A549 (cell line): ENCODE measurements at regions not wholly inside any gene's neighbourhood (a gene's known extent, or its start where the extent isn't known, plus 50 kb on each side); places are given as distances from the start of the nearest gene placed in this dataset.

Experiments
- CBX2 ChIP-seq: fragments of 200-600 bp; sonication (generic); IDR thresholded peaks from 2 replicates; pipeline ENCODE4 v1.6.1; 2016; ENCODE audit warnings: low read depth, mild to moderate bottlenecking, borderline replicate concordance
- CHD4 ChIP-seq: fragments of 200-600 bp; sonication (generic); IDR thresholded peaks from 2 replicates; pipeline ENCODE4 v1.6.1; 2016; ENCODE audit warnings: antibody characterized with exemption, mild to moderate bottlenecking, borderline replicate concordance
- CTCF ChIP-seq: fragments of >200 bp; sonication (Bioruptor Twin); formaldehyde crosslinking; IDR thresholded peaks from 3 replicates; pipeline ENCODE4 v1.5.1; 2016
- ESRRA ChIP-seq: fragments of 150-350 bp; IDR thresholded peaks from 2 replicates; pipeline ENCODE4 v1.6.1; 2014; ENCODE audit warnings: mild to moderate bottlenecking, low read length, borderline replicate concordance
- HDAC2 ChIP-seq: fragments of 200-600 bp; sonication (generic); IDR thresholded peaks from 2 replicates; pipeline ENCODE4 v1.6.1; 2016
- POLR2A ChIP-seq: IDR thresholded peaks from 2 replicates; pipeline ENCODE4 v1.6.1; 2012; ENCODE audit warnings: mild to moderate bottlenecking, low read length
- SREBF2 ChIP-seq: fragments of 450-650 bp; IDR thresholded peaks from 2 replicates; pipeline ENCODE4 v1.6.1; 2014; ENCODE audit warnings: mild to moderate bottlenecking, moderate library complexity

- TF ChIP-seq SREBF2, result no peak
- TF ChIP-seq POLR2A, result no peak
- TF ChIP-seq CTCF, result no peak; the same call in 1 of the 3 replicates
- no peak for TF ChIP-seq CHD4
- TF ChIP-seq CBX2, result no peak
- no peak for TF ChIP-seq HDAC2
- TF ChIP-seq ESRRA, result no peak
These were observed 52.7 kb upstream of the MYEOV start for GRCh38 chr11:69241075-69241740.
